ENCODE measurements at regions not wholly inside any gene's neighbourhood (a gene's known extent, or its start where the extent isn't known, plus 50 kb on each side); places are given as distances from the start of the nearest gene placed in this dataset.

GRCh38 chr2:192314800-192315481 is 120.2 kb upstream of the TMEFF2 start:
- no peak overlapping the region for H3K4me3 ChIP-seq (ENCODE audit: low read depth, low read length)

GRCh38 chr2:192313773-192314172 is 119.0 kb upstream of the TMEFF2 start:
- no peak overlapping the region for H3K4me3 ChIP-seq (ENCODE audit: low read depth, low read length)

DNA sequence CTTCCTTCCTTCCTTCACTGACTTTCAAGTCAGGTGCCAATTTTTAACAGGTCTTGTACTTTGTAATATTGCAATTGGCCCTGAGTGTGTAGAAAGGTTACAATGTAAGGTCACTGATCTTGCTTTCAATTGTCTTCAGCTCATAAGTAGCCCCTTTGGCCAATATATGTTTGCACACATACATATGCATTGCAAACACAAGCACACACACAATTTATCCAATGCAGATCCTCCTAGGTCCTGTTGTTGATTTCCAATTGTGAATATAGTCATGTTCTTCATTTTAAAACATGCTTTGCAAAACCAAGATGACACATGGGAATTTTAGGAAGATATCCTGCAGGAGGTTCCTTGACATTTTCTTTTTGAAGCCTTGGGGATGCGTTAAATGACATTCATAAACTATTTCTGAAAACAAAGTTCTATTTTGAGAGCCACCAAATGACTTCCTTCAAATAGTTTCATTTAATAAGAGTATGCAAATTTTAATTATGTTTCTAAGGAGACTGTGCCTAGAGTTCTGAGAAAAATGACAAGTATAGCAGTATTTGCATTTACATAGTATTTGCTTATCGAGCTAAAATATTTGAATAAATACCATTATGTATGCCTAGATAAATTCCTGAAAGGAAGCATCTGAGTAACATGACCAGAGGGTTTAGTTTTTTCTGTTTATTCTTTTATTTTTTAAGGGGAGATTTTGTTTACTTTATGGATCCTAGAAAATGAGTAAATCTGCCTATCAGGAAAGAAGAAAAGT is 117.1 kb upstream of the TMEFF2 start:
- no peak overlapping the region for H3K4me3 ChIP-seq (ENCODE audit: low read depth, low read length)

DNA sequence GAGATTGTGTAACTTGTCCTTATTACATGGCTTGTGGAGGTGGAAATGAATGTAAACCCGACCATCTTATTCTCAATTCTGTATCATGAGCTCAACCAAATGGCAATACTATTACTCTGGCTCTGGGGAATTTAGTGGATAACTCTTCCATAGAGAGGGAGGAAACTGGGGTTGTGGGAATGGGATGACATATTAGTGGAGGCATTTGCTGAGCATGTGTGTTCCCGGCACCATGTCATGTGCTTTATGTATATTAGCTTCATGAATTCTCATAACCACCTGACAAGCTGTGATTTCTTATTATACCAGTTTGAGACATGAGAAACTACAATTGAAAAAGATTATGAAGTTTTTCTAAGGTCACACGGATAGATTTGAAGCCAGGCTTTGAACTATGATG is 112.8 kb upstream of the TMEFF2 start:
- no peak overlapping the region for H3K4me3 ChIP-seq (ENCODE audit: low read depth, low read length)

GRCh38 chr2:192298664-192299063 is 103.9 kb upstream of the TMEFF2 start:
- H3K4me3 ChIP-seq (ENCODE audit: low read depth, low read length) = no peak overlapping the region

- H3K4me3 ChIP-seq (ENCODE audit: low read depth, low read length) = no peak overlapping the region
Observed at GRCh38 chr2:192292478-192292877, 97.7 kb upstream of the TMEFF2 start.

GRCh38 chr2:192288295-192288694 is 93.6 kb upstream of the TMEFF2 start:
- H3K4me3 ChIP-seq (ENCODE audit: low read depth, low read length) = no peak overlapping the region

DNA sequence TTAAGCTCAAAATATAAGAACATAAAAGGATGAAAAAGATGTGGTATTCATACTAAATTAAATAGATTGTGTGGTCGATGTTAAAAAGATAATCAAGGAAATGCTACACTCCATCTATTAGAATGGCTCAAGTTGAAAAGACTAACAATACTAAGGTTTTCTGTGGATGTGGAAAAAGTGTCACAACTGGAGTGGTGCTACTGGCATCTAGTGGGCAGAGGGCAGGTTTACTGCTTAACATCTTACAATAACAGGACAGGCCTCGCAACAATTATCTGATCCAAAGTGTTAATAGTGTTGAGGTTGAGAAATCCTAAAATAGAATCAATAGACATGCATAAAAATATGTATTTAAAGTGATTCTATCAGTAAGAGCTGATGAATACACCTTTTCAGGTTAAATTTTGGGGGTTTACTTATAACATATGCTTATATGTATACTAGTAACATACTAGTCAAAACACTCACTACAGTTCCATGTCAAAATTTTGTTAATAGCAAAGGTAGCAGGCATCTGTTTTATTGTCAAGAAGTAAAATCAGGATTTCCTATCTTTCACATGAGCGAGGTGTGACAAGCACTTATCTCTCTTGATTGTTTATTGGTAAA is 91.5 kb upstream of the TMEFF2 start:
- H3K4me3 ChIP-seq (ENCODE audit: low read depth, low read length) = no peak overlapping the region

DNA sequence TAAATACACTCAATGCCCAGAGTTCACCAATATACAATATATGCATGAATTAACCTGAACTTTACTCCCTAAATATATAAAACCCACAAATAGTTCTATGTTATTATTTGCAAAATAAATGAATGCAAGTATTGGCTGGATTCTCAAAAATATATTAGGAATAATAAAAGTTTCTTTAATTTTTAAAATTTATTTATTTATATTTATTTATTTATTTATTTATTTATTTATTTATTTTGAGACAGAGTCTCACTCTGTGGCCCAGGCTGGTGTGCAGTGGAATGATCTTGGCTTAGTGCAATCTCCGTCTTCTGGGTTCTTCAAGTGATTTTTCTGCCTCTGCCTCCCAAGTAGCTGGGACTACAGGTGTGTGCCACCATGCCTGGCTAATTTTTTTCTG is 88.7 kb upstream of the TMEFF2 start:
- H3K4me3 ChIP-seq (ENCODE audit: low read depth, low read length) = no peak overlapping the region

GRCh38 chr2:192278701-192279100 is 84.0 kb upstream of the TMEFF2 start:
- no peak overlapping the region for H3K4me3 ChIP-seq (ENCODE audit: low read depth, low read length)

- no peak overlapping the region for H3K4me3 ChIP-seq (ENCODE audit: low read depth, low read length)
Observed at GRCh38 chr2:192277494-192278109, 82.9 kb upstream of the TMEFF2 start.

DNA sequence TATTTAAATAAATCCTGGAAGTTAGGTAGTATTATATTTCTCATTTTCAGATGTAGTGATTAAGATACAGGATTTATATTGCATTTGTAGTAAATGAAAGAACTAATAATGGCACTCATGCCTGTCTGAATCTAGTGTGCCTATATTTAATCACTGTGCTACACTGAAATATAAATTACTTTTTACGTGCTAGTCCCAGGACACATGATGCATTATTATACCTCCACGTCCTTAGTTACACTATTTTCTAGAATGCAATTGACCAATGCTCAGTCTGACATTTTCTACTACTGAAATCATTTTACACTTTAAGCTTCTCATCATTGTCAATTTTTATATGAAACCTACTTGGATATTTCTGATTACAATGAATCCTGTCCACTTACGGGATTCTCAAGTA is 80.9 kb upstream of the TMEFF2 start:
- no peak overlapping the region for H3K4me3 ChIP-seq (ENCODE audit: low read depth, low read length)

GRCh38 chr2:192267484-192267883 is 72.8 kb upstream of the TMEFF2 start:
- no peak overlapping the region for H3K4me3 ChIP-seq (ENCODE audit: low read depth, low read length)

- H3K4me3 ChIP-seq (ENCODE audit: low read depth, low read length) = no peak overlapping the region
Observed at GRCh38 chr2:192265751-192266150, 71.0 kb upstream of the TMEFF2 start.

DNA sequence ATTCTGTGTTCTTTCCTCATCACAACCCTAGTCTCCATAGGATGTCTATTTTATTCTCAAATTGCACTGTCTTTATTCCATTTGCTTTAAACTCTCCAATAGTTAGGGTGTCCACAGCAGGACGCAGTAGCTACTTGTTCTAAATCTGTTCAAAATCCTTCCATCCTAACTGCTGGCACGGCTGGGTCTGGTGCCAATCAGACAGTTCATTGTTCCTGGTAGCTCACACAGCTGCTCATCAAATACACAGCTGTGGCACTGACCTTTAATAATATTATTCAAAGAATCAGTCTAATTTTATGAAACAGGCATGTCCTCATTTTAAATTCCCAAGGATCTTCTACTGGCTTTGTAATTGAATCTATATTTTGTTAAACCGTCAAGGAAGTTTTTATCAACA is 59.7 kb upstream of the TMEFF2 start:
- H3K4me3 ChIP-seq (ENCODE audit: low read depth, low read length) = no peak overlapping the region

- H3K4me3 ChIP-seq (ENCODE audit: low read depth, low read length) = no peak overlapping the region
Observed at GRCh38 chr2:192253692-192254091, 59.0 kb upstream of the TMEFF2 start.

DNA sequence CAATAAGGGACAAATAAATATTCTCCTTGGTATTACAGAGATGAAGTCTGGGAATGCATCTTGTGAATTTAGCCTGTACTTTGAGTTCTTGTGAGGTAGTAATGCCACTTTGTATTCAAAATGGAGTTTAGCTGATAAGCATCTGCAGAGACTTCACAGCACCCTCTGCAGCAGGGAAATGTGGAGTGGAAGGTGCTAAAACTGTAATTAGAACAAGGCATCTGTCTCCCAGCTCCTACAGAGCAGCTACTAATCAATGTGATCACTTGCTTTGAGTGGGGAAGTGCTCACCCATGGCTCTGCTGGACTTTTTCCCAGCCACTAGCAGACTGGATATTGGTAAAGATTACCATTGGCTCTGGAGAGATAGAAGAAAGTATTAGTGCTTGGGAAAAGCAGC is 56.2 kb upstream of the TMEFF2 start:
- H3K4me3 ChIP-seq (ENCODE audit: low read depth, low read length) = no peak overlapping the region

- no peak overlapping the region for H3K4me3 ChIP-seq (ENCODE audit: low read depth, low read length)
Observed at GRCh38 chr2:192247456-192247855, 52.7 kb upstream of the TMEFF2 start.

DNA sequence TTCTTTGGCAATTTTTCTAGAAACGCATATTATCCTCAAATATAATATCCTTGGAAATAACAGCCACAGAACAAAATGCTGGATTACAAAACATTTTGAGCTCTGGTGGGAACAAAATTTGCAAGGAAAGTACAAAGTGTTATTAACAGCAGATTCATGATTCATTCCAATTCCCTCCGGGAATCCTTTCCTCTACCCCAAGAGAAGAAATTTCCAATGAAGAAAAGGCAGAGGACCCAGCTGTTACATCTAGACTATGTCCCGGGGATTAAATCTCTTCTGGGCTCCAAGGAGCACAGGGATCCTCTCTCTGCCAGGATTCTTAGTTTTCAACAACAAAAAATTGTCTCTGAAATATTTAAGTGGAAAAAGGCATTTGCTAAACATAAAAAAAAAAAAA is 51.6 kb upstream of the TMEFF2 start:
- no peak overlapping the region for H3K4me3 ChIP-seq (ENCODE audit: low read depth, low read length)

- H3K4me3 ChIP-seq (ENCODE audit: low read depth, low read length) = no peak overlapping the region
Observed at GRCh38 chr2:192245329-192245728, 50.6 kb upstream of the TMEFF2 start.
